Astrocyte (in vitro differentiated cells and primary cell): ENCODE measurements at regions not wholly inside any gene's neighbourhood (a gene's known extent, or its start where the extent isn't known, plus 50 kb on each side); places are given as distances from the start of the nearest gene placed in this dataset.

Experiments used
- DNase-seq: peaks from one replicate; pipeline ENCODE4 v3.0.0-alpha.2; 2010; ENCODE audit warnings: low read depth
- FAIRE-seq: peaks from 2 replicates; lab custom pipeline; 2011; peaks lifted over from hg19 to GRCh38; lab: Jason Lieb, UNC
- H2AFZ ChIP-seq: 2 replicates; pipeline ENCODE4 v1.6.0; 2012; ENCODE audit warnings: low read depth, low read length, inconsistent platforms
- H3K27ac ChIP-seq: 2 replicates; pipeline ENCODE4 v1.5.1; 2011; ENCODE audit warnings: low read depth, low read length, inconsistent platforms
- H3K27me3 ChIP-seq: 2 replicates; pipeline ENCODE4 v1.6.0; 2011; ENCODE audit warnings: low read length, inconsistent platforms; ENCODE audit not compliant: insufficient read depth
- H3K36me3 ChIP-seq: 2 replicates; pipeline ENCODE4 v1.5.1; 2011; ENCODE audit warnings: low read length, inconsistent platforms; ENCODE audit not compliant: insufficient read depth
- H3K4me1 ChIP-seq: 2 replicates; pipeline ENCODE4 v1.5.1; 2011; ENCODE audit warnings: low read length, inconsistent platforms; ENCODE audit not compliant: insufficient read depth
- H3K4me2 ChIP-seq: 2 replicates; pipeline ENCODE4 v1.6.0; 2012; ENCODE audit warnings: low read length, inconsistent platforms
- H3K4me3 ChIP-seq: 2 replicates; pipeline ENCODE4 v1.5.1; 2011; ENCODE audit warnings: low read depth, mild to moderate bottlenecking, low read length, inconsistent platforms; ENCODE audit not compliant: insufficient read depth
- H3K79me2 ChIP-seq: 2 replicates; pipeline ENCODE4 v1.6.0; 2012; ENCODE audit warnings: mild to moderate bottlenecking, low read length, inconsistent platforms; ENCODE audit not compliant: insufficient read depth
- H3K9ac ChIP-seq: 2 replicates; pipeline ENCODE4 v1.6.0; 2012; ENCODE audit warnings: mild to moderate bottlenecking, low read length, inconsistent platforms
- H3K9me3 ChIP-seq: 2 replicates; pipeline ENCODE4 v1.5.1; 2012; ENCODE audit warnings: low read depth, mild to moderate bottlenecking, low read length, inconsistent platforms; ENCODE audit not compliant: insufficient read depth
- H4K20me1 ChIP-seq: 2 replicates; pipeline ENCODE4 v1.6.0; 2012; ENCODE audit warnings: low read length, inconsistent platforms; ENCODE audit not compliant: insufficient read depth
- H3K27ac Mint-ChIP-seq: one replicate; pipeline ENCODE4 v1.8.0; 2021; ENCODE audit warnings: mild to moderate bottlenecking, mixed read lengths; ENCODE audit not compliant: unreplicated experiment
- H3K27me3 Mint-ChIP-seq: one replicate; pipeline ENCODE4 v1.8.0; 2021; ENCODE audit warnings: low read depth, mixed read lengths; ENCODE audit not compliant: unreplicated experiment
- H3K36me3 Mint-ChIP-seq: one replicate; pipeline ENCODE4 v1.8.0; 2021; ENCODE audit warnings: low read depth, mixed read lengths; ENCODE audit not compliant: unreplicated experiment
- H3K4me1 Mint-ChIP-seq: one replicate; pipeline ENCODE4 v1.8.0; 2021; ENCODE audit warnings: low read depth, mixed read lengths; ENCODE audit not compliant: unreplicated experiment
- H3K4me3 Mint-ChIP-seq: one replicate; pipeline ENCODE4 v1.8.0; 2021; ENCODE audit warnings: mild to moderate bottlenecking, moderate library complexity, mixed read lengths; ENCODE audit not compliant: unreplicated experiment
- H3K9me3 Mint-ChIP-seq: one replicate; pipeline ENCODE4 v1.8.0; 2021; ENCODE audit warnings: mild to moderate bottlenecking, mixed read lengths; ENCODE audit not compliant: unreplicated experiment
- EZH2 ChIP-seq: IDR thresholded peaks from 2 replicates; pipeline ENCODE4 v1.6.1; 2012; ENCODE audit warnings: mild to moderate bottlenecking, low read length, inconsistent platforms; ENCODE audit not compliant: insufficient read depth
- TF ChIP-seq, protein P1 (sequence below): IDR thresholded peaks from 2 replicates; pipeline ENCODE4 v1.5.1; 2011; ENCODE audit warnings: low read depth, mild to moderate bottlenecking, inconsistent platforms, low read length, moderate library complexity; ENCODE audit not compliant: insufficient read depth

DNA sequence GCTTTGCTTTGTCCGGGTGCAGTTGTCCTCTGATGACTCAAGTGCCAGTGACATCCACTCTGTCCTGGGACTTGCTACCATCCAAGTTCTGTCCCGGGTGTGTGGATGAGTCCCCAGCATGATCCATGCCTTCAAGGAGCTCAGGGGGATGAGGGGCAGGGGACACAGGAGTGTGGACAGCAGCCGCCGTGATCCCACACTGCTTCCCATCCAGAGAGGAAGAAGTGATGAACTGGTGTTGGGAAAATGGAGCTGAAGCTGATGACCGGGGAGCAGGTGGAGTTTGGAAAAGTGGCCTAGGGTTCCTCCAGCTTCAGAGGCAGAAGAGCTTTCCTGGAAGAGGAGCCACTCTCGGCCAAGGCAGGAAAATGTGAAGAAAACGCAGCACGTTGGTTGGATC, 249.6 kb upstream of the TNRC6C start:
- TF ChIP-seq, protein P1, sequence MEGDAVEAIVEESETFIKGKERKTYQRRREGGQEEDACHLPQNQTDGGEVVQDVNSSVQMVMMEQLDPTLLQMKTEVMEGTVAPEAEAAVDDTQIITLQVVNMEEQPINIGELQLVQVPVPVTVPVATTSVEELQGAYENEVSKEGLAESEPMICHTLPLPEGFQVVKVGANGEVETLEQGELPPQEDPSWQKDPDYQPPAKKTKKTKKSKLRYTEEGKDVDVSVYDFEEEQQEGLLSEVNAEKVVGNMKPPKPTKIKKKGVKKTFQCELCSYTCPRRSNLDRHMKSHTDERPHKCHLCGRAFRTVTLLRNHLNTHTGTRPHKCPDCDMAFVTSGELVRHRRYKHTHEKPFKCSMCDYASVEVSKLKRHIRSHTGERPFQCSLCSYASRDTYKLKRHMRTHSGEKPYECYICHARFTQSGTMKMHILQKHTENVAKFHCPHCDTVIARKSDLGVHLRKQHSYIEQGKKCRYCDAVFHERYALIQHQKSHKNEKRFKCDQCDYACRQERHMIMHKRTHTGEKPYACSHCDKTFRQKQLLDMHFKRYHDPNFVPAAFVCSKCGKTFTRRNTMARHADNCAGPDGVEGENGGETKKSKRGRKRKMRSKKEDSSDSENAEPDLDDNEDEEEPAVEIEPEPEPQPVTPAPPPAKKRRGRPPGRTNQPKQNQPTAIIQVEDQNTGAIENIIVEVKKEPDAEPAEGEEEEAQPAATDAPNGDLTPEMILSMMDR = no peak
- TF ChIP-seq EZH2 = no peak
- Mint-ChIP-seq H3K27ac (no peak overlapping the region), H3K4me3 (no peak overlapping the region), H3K36me3 (peaks cover under 1% of the 10 kb centered on the region), H3K4me1 (no peaks in the 10 kb centered on the region), H3K9me3 (peaks cover 26% of the 10 kb centered on the region), H3K27me3 (peaks cover 36% of the 10 kb centered on the region)
- H3K27ac ChIP-seq = no peak overlapping the region
- no peaks in the 10 kb centered on the region for H3K4me1 ChIP-seq
- H3K36me3 ChIP-seq = no peaks in the 10 kb centered on the region
- H3K27me3 ChIP-seq = peaks cover 5% of the 10 kb centered on the region
- no peak overlapping the region for H3K9ac ChIP-seq
- H3K79me2 ChIP-seq = no peaks in the 10 kb centered on the region
- H3K4me2 ChIP-seq = no peak overlapping the region
- DNase-seq = no peak
- peaks cover 4% of the 10 kb centered on the region for H3K9me3 ChIP-seq
- H2AFZ ChIP-seq = no peak overlapping the region
- H3K4me3 ChIP-seq = no peak overlapping the region
- FAIRE-seq = no peak
- no peaks in the 10 kb centered on the region for H4K20me1 ChIP-seq

DNA sequence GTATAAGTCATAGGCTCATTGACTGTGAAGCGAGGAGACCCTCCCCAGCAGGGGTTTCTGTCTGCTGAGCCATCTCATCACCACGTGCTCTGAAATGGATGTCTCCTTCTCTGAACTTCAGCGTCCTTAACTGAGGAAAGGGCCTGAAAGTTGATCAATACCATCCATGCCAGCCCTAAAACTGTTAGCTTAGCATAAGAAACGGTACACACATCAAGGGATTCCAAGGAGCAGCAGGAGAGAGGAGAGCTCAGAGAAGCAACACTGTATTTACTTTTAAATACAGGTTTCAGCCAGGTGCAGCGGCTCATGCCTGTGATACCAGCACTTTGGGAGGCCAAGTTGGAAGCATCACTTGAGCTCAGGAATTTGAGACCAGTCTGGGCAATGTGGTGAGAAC, 248.9 kb upstream of the TNRC6C start:
- no peaks in the 10 kb centered on the region for H3K4me1 ChIP-seq
- no peak overlapping the region for H3K4me3 ChIP-seq
- no peaks in the 10 kb centered on the region for H4K20me1 ChIP-seq
- peaks cover 5% of the 10 kb centered on the region for H3K27me3 ChIP-seq
- no peak overlapping the region for H3K4me2 ChIP-seq
- no peaks in the 10 kb centered on the region for H3K79me2 ChIP-seq
- no peak overlapping the region for H3K27ac Mint-ChIP-seq
- peaks cover 4% of the 10 kb centered on the region for H3K9me3 ChIP-seq
- H3K4me1 Mint-ChIP-seq = no peaks in the 10 kb centered on the region
- no peak for DNase-seq
- H3K27ac ChIP-seq = no peak overlapping the region
- TF ChIP-seq EZH2 = no peak
- TF ChIP-seq, protein P1 = no peak
- H3K9ac ChIP-seq = no peak overlapping the region
- H3K9me3 Mint-ChIP-seq = peaks cover 21% of the 10 kb centered on the region
- no peak overlapping the region for H3K4me3 Mint-ChIP-seq
- FAIRE-seq = no peak
- peaks cover 31% of the 10 kb centered on the region for H3K27me3 Mint-ChIP-seq
- H2AFZ ChIP-seq = no peak overlapping the region
- H3K36me3 ChIP-seq = no peaks in the 10 kb centered on the region
- no peaks in the 10 kb centered on the region for H3K36me3 Mint-ChIP-seq

DNA sequence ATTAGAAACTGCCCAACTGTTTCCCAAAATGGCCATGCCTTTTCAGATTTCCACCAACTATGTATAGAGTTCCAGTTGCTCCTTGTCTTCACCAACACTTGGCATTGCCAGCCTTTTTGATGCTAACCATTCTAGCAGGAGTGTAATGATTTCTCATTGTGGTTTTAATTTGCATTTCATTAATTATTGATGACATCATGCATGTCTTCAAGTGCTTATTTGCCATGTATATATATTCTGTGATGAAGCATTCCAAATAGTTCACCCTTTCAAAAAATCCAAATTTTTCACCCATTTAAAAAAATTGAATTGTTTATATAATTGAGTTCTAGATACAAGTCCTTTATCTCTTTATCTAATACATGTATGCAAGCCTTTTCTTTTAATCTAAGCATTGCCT, 245.9 kb upstream of the TNRC6C start:
- Mint-ChIP-seq H3K27me3 (peaks cover 26% of the 10 kb centered on the region), H3K27ac (no peak overlapping the region), H3K9me3 (peaks cover 9% of the 10 kb centered on the region), H3K36me3 (no peaks in the 10 kb centered on the region), H3K4me3 (no peak overlapping the region), H3K4me1 (no peaks in the 10 kb centered on the region)
- no peak overlapping the region for H3K27ac ChIP-seq
- H3K4me3 ChIP-seq = no peak overlapping the region
- TF ChIP-seq, protein P1 = no peak
- TF ChIP-seq EZH2 = no peak
- no peak for DNase-seq
- no peaks in the 10 kb centered on the region for H4K20me1 ChIP-seq
- H3K9me3 ChIP-seq = no peaks in the 10 kb centered on the region
- H2AFZ ChIP-seq = no peak overlapping the region
- H3K9ac ChIP-seq = no peak overlapping the region
- peaks cover 5% of the 10 kb centered on the region for H3K27me3 ChIP-seq
- H3K79me2 ChIP-seq = no peaks in the 10 kb centered on the region
- H3K4me2 ChIP-seq = no peak overlapping the region
- H3K36me3 ChIP-seq = no peaks in the 10 kb centered on the region
- no peak for FAIRE-seq
- no peaks in the 10 kb centered on the region for H3K4me1 ChIP-seq
